A673 (cell line): ENCODE measurements at regions not wholly inside any gene's neighbourhood (a gene's known extent, or its start where the extent isn't known, plus 50 kb on each side); places are given as distances from the start of the nearest gene placed in this dataset.

Experiments used
- CTCF ChIP-seq: fragments of 300-800, 200-600 bp; sonication (generic); conservative IDR thresholded peaks from 2 replicates; pipeline ENCODE4 v1.5.1; 2017; ENCODE audit warnings: low read depth, mild to moderate bottlenecking, antibody characterized with exemption, low read length, moderate library complexity, mixed read lengths
- EZH2 ChIP-seq: fragments of 200-600 bp; sonication (generic); IDR thresholded peaks from 2 replicates; pipeline ENCODE4 v1.6.1; 2017; ENCODE audit warnings: borderline replicate concordance, low read depth, mild to moderate bottlenecking, mixed read lengths, antibody characterized with exemption, low read length; ENCODE audit not compliant: poor library complexity, severe bottlenecking

DNA sequence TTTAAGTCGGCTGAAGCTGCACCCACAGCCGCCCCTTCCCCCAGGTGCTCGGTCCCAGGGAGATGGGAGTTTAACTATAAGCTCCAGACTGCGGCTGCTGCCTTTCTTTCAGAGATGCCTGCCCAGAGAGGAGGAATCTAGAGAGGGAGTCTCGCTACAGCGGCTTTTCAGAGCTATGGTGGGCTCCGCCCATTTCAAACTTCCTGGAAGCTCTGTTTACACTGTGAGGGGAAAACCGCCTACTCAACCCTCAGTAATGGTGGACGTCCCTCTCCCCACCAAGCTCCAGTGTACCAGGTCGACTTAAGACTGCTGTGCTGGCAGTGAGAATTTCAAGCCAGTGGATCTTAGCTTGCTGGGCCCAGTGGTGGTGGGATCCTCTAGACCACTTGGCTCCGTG is 135.4 kb downstream of the CXCL12 start:
- TF ChIP-seq CTCF (no peak), EZH2 (no peak)
